ENCODE measurements at regions not wholly inside any gene's neighbourhood (a gene's known extent, or its start where the extent isn't known, plus 50 kb on each side); places are given as distances from the start of the nearest gene placed in this dataset.

- TF ChIP-seq CTCF (conservative IDR thresholded peaks at IDR 0.05; ENCODE audit: low read depth, low read length) (no peak), EZH2 (IDR thresholded peaks at IDR 0.05; ENCODE audit: borderline replicate concordance, low read depth, low read length, poor library complexity, severe bottlenecking) (no peak)
Observed at GRCh38 chr2:129469871-129470270, 509.6 kb upstream of the RAB6C start.

Measured in A673 (cell line).